ENCODE measurements at regions not wholly inside any gene's neighbourhood (a gene's known extent, or its start where the extent isn't known, plus 50 kb on each side); places are given as distances from the start of the nearest gene placed in this dataset.

- Histone ChIP-seq H3K4me3 (no peak overlapping the region), H3K27me3 (no peaks in the 10 kb centered on the region), H3K27ac (no peak overlapping the region), H3K4me1 (ENCODE audit: insufficient read depth) (no peaks in the 10 kb centered on the region), H3K36me3 (no peaks in the 10 kb centered on the region), H3K9me3 (no peaks in the 10 kb centered on the region)
- no peak for TF ChIP-seq CTCF (IDR thresholded peaks at IDR 0.05)
- TF ChIP-seq POLR2A (IDR thresholded peaks at IDR 0.05): no peak
- no peak for TF ChIP-seq EP300 (IDR thresholded peaks at IDR 0.05)
- intact Hi-C loops (cut with DNase I): no loop called here
- 88 to 91% (median 89%) methylated on average over 8 of the region's 8 CpGs for WGBS, 3 donors
- no peak for DNase-seq
Observed at GRCh38 chr22:47656806-47657205, 894.4 kb downstream of the TBC1D22A start.

- WGBS, 3 donors: 63 to 65% (median 63%) methylated on average over 3 of the region's 3 CpGs
- Histone ChIP-seq H3K9me3 (no peaks in the 10 kb centered on the region), H3K27me3 (no peaks in the 10 kb centered on the region), H3K36me3 (no peaks in the 10 kb centered on the region), H3K4me3 (no peak overlapping the region), H3K27ac (no peak overlapping the region), H3K4me1 (ENCODE audit: insufficient read depth) (no peaks in the 10 kb centered on the region)
- intact Hi-C loops (cut with DNase I): no loop called here
- no peak for DNase-seq
- TF ChIP-seq CTCF (IDR thresholded peaks at IDR 0.05) (no peak), EP300 (IDR thresholded peaks at IDR 0.05) (no peak), POLR2A (IDR thresholded peaks at IDR 0.05) (no peak)
Observed at GRCh38 chr22:47655930-47656329, 893.5 kb downstream of the TBC1D22A start.

GRCh38 chr22:47654922-47655491, 892.6 kb downstream of the TBC1D22A start:
- no peak overlapping the region for H3K27ac ChIP-seq
- 66 to 73% (median 71%) methylated on average over 5 of the region's 5 CpGs for WGBS, 3 donors
- no peaks in the 10 kb centered on the region for H3K27me3 ChIP-seq
- TF ChIP-seq POLR2A (IDR thresholded peaks at IDR 0.05) (no peak), CTCF (IDR thresholded peaks at IDR 0.05) (no peak), EP300 (IDR thresholded peaks at IDR 0.05) (no peak)
- intact Hi-C loops (cut with DNase I): no loop called here
- H3K36me3 ChIP-seq: no peaks in the 10 kb centered on the region
- no peak overlapping the region for H3K4me3 ChIP-seq
- no peaks in the 10 kb centered on the region for H3K9me3 ChIP-seq
- no peak for DNase-seq
- no peaks in the 10 kb centered on the region for H3K4me1 ChIP-seq (ENCODE audit: insufficient read depth)

- Histone ChIP-seq H3K4me3 (no peak overlapping the region), H3K36me3 (no peaks in the 10 kb centered on the region), H3K9me3 (no peaks in the 10 kb centered on the region), H3K4me1 (ENCODE audit: insufficient read depth) (no peaks in the 10 kb centered on the region), H3K27ac (no peak overlapping the region), H3K27me3 (no peaks in the 10 kb centered on the region)
- intact Hi-C loops (cut with DNase I): no loop called here
- DNase-seq: no peak
- TF ChIP-seq POLR2A (IDR thresholded peaks at IDR 0.05) (no peak), CTCF (IDR thresholded peaks at IDR 0.05) (no peak), EP300 (IDR thresholded peaks at IDR 0.05) (no peak)
- 79 to 87% (median 80%) methylated on average over 3 of the region's 3 CpGs for WGBS, 3 donors
Observed at GRCh38 chr22:47653921-47654320, 891.5 kb downstream of the TBC1D22A start.
